H54 (cell line): ENCODE measurements at regions not wholly inside any gene's neighbourhood (a gene's known extent, or its start where the extent isn't known, plus 50 kb on each side); places are given as distances from the start of the nearest gene placed in this dataset.
"Not testable (repeated sequence)": the region's sequence is repeated elsewhere in the genome, so short reads cannot be mapped to it uniquely, and the experiment has no call there.

Experiments
- DNase-seq: peaks from one replicate; pipeline ENCODE4 v3.0.0; 2011; ENCODE audit warnings: low spot score, mixed read lengths; ENCODE audit not compliant: insufficient read length
- FAIRE-seq: peaks from 3 replicates; lab custom pipeline; 2011; peaks lifted over from hg19 to GRCh38; lab: Jason Lieb, UNC
- POLR2A ChIP-seq: IDR thresholded peaks from 2 replicates; pipeline ENCODE4 v1.6.1; 2011; ENCODE audit warnings: low read depth, mild to moderate bottlenecking, low read length

DNA sequence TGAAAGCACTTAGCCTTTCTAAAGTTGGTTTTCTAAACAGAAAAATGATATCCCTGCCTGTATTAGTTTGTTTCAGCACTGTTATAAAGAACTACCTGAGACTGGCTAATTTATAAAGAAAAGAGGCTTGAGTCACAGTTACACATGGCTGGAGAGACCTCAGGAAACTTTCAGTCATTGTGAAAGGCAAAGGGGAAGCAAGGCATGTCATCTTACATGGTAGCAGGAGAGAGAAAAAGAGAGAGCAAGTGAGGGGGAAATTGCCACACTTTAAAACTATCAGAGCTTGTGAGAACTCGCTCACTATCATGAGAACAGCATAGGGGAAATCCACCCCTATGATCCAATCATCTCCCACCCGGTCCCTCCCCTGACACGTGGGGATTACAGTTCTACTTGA, 64.9 kb downstream of the FAM170A start:
- DNase-seq (no peak), FAIRE-seq (no peak)
- no peak for TF ChIP-seq POLR2A

- DNase-seq (no peak), FAIRE-seq (no peak)
- TF ChIP-seq POLR2A = no peak
Observed at GRCh38 chr5:119706049-119706448, 76.7 kb downstream of the FAM170A start.

DNA sequence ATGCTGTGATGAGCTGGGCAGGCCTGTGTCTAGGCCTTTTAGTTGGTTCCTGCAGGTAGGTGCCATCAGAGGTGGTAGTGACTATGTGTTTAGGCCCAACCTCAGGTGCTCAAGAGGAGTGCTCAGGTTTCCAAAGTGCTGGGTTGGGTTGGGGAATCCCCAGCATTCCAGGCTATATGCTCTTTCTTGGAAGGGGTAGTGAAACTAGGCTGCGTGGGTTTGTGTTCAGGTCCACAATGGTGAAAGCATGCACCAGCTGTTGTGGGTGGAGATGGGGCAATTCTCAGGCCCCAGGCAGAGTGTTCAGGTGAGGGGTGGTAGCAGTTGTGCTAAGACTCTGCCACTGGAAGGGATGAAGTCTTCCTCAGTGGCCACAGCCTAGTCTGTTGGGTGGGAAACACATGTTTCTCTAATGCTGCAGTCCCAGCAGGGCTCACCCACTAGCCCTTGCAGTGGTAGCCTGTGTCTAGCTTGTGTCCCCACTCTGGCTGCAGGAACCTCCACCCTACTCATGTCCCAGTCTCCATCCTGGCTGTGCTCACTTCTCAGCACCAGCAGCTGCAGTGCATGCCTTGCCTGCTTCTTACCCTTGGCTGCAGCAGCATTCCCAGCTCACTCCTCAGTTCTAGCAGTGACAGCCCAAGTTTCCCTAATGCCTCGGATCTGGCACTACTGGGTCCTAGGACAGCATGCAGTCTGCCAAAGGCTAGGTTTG, 78.9 kb downstream of the FAM170A start:
- TF ChIP-seq POLR2A = no peak
- no peak for FAIRE-seq
- no peak for DNase-seq

DNA sequence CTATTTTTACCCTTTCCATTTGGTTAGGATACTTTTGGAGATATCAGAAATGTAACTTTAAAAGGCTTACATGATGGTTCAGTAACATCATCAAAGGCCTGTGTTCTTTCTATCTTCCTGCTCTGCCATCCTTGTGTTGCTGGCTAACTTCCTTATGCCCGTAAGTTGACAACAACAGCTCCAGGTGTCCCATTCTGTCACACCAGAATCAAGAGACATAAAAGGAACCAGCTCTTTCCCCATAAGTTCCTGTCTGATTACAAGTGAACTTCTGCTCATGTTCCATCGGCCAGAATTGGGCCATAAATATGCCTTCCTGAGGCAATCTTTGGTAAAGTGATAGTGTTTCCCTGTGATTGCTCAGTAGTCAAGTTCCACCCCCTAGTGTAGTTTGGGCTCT, 92.4 kb downstream of the FAM170A start:
- no peak for TF ChIP-seq POLR2A
- FAIRE-seq (no peak), DNase-seq (no peak)

- not testable (repeated sequence) for DNase-seq, FAIRE-seq
Observed at GRCh38 chr5:119725291-119725690, 95.9 kb downstream of the FAM170A start.

GRCh38 chr5:119726544-119726943, 97.2 kb downstream of the FAM170A start:
- FAIRE-seq (no peak), DNase-seq (no peak)
- no peak for TF ChIP-seq POLR2A

DNA sequence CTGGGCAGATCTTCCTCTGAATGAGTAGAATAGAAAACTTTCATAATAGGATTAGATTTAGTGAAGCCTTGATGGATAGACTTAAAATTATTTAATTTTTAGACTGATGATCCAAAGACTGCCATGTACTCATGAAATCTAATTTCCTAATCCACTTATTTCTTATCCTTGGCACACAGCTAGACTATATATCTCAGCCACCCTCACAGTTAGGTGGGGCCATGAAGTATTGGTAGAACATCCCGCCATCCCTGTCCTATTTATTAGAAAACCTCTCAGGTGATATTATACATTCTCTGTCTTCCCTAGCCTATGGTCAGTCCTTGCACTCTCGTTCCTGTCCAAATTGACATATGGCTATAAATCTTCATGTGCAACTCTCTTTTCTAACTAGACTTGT, 110.9 kb downstream of the FAM170A start:
- DNase-seq (no peak), FAIRE-seq (no peak)
- TF ChIP-seq POLR2A = no peak

GRCh38 chr5:119741691-119742090, 112.3 kb downstream of the FAM170A start:
- DNase-seq (no peak), FAIRE-seq (no peak)
- no peak for TF ChIP-seq POLR2A

DNA sequence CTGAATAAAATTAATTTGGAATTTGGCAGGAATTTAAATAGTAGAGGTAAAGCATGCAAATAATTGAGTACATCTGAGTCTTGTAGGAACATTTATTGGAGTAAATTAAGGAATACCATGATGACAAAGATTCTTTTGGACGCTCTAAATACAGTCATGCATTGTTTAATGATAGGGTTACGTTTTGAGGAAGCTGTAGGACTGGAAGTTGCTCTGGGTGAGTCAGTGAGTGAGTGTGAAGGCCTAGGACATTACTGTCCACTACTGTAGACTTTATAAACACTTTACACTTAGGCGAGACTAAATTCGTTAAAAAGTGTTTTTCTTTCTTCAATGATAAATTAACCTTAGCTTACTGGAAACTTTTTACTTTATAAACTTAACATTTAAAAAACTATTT, 113.0 kb downstream of the FAM170A start:
- no peak for FAIRE-seq
- no peak for DNase-seq
- no peak for TF ChIP-seq POLR2A

DNA sequence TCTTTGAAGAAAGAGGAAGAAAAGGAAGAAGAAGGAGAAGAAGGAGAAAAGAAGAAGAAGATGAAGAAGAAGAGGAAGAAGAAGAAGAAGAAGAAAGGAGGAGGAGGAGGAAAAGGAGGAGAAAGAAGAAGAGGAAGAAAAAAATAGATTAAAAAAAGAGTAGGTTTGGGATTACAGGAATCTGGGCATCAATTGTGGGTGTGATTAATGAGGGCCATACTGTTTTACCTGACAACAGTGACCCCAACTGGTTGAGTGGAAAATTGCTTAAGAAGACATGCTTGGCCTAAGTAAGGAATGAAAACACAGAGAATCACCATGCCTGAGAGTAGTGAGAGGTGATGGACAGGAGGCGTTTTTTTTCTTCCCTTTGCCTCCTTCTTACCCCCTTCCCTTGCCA, 114.6 kb downstream of the FAM170A start:
- no peak for TF ChIP-seq POLR2A
- FAIRE-seq (no peak), DNase-seq (no peak)

- no peak for TF ChIP-seq POLR2A
- FAIRE-seq (no peak), DNase-seq (no peak)
Observed at GRCh38 chr5:119745976-119746375, 116.6 kb downstream of the FAM170A start.

- DNase-seq (no peak), FAIRE-seq (no peak)
- no peak for TF ChIP-seq POLR2A
Observed at GRCh38 chr5:119746984-119747383, 117.6 kb downstream of the FAM170A start.

- no peak for DNase-seq
- no peak for TF ChIP-seq POLR2A
- FAIRE-seq = no peak
Observed at GRCh38 chr5:119750887-119751733, 121.8 kb downstream of the FAM170A start.

GRCh38 chr5:119751734-119752094, 122.4 kb downstream of the FAM170A start:
- FAIRE-seq = no peak
- no peak for DNase-seq
- no peak for TF ChIP-seq POLR2A
